GM12873 (cell line): ENCODE measurements at regions not wholly inside any gene's neighbourhood (a gene's known extent, or its start where the extent isn't known, plus 50 kb on each side); places are given as distances from the start of the nearest gene placed in this dataset.
A peak's percentile ranks its signal among the peaks of the same experiment; 100 is the strongest.

Experiments
- CTCF ChIP-seq: IDR thresholded peaks from 2 replicates; pipeline ENCODE4 v1.5.1; 2012; ENCODE audit warnings: low read depth, mild to moderate bottlenecking, moderate library complexity, low read length, control low read depth; ENCODE audit not compliant: insufficient read depth; ENCODE audit errors: missing control alignments

- TF ChIP-seq CTCF = no peak
Observed at GRCh38 chr6:91352321-91352720, 765.4 kb upstream of the MAP3K7 start.

- no peak for TF ChIP-seq CTCF
Observed at GRCh38 chr6:91350146-91350908, 763.5 kb upstream of the MAP3K7 start.

DNA sequence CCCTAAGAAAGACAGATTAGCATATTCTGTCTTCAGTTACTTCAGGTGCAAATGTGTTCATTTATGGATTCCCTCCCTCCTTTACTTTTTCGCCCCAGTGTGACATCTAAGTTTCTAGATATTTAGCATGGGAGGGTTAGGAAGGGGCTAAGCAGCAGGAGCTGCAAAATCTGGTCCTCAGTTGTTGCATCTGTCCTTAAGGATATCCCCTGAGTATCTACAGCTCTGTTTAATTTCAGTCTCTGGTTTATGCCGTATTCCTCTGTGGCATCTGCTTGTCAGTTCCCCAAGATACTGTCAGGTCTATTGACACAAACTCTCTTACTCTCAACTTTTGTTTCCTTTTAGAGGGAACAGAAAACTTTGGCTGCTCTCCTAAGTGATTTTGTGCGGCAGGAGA, 754.6 kb upstream of the MAP3K7 start:
- TF ChIP-seq CTCF = no peak

DNA sequence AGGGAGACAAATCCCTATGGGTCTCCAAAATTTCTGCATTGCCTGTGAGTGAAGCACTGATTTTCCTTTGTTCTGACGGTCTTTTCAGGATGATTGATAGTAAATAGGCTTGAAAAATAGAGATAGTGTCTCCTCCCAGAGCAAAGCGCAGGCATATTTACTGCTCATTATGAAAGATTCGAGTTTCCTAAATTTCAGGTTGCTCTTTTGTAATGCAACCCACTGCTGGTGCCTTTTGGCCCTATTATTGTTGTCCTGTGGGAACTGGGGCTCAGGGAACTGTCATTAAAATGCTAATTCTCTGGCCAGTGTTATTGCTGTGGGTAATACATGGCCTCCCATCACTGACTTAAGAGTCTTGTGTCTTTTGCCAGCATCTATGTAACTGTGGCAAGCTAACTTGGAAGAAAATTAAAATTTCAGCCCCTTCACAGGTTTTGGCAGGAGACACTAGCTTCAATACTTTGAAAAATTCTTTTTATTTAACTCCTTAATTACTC, 754.1 kb upstream of the MAP3K7 start:
- no peak for TF ChIP-seq CTCF

DNA sequence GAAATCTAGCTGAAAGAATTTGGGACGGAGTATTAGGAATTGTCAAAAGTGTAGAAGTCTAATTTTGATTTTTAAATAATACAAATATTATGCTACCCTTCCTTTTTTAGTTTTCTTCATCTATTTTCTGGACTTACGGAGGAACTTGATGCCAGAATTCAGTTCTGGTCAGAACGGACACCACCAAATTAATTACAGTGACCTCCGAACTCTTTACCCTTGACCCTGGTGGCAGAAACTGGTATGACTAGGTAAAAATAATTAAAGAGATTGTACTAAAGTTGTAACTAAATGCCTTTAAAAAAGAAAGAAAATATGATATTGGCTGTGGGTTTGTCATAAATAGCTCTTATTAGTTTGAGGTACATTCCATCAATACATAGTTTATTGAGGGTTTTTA, 751.1 kb upstream of the MAP3K7 start:
- TF ChIP-seq CTCF = peak; percentile 28

DNA sequence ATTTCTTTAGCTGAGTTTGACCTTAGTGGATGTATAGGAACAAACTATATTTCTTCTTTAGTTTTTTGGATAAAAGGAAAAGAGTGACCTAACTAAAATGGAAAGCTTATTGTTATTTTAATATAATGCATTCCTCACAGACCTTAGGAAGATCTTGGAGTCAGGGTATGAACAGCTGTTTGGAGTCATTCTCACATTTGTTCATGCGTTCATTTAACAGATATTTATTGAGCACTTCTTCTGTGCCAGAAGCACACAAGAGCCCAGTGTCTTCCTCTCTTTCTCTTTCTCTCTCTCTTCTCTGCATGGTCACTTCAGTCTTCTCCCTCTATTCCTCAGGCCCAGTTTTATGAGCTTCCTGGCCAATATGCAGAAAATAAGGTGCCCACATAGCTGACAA, 744.0 kb upstream of the MAP3K7 start:
- TF ChIP-seq CTCF = no peak

DNA sequence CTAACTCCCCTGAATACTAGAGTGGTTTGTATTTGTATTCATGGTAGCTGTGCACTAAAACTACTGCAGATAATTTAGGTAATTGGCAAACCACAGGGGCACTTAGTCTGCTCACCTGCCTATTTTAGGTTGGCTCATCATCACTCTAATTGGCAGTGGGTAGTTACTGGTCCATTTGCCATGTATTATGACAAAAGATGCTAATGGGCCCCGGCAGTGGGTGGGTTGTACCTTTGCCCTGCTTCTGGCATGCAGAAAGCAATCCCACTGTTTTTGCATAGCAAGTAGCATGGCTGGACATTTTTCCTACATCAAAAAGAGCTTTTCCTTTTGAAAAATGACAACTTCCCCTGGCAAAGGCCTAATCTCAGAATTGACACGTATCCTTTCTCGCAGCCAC, 741.4 kb upstream of the MAP3K7 start:
- TF ChIP-seq CTCF = no peak
